Suprapubic skin (tissue), 4 donors: ENCODE measurements at regions not wholly inside any gene's neighbourhood (a gene's known extent, or its start where the extent isn't known, plus 50 kb on each side); places are given as distances from the start of the nearest gene placed in this dataset.

Experiments
- DNase-seq, 2 donors: peaks; one replicate each; pipeline ENCODE4 v3.0.0-alpha.2; 2019; ENCODE audit warnings: low spot score in 2 of 2
- H3K27ac ChIP-seq: fragments of 200-600 bp; sonication (generic); one replicate; pipeline ENCODE4 v1.5.1; 2019
- H3K27me3 ChIP-seq: fragments of 200-600 bp; sonication (generic); one replicate; pipeline ENCODE4 v1.5.1; 2019
- H3K36me3 ChIP-seq: fragments of 200-600 bp; sonication (generic); one replicate; pipeline ENCODE4 v1.5.1; 2019
- H3K4me1 ChIP-seq: fragments of 200-600 bp; sonication (generic); one replicate; pipeline ENCODE4 v1.5.1; 2019
- H3K4me3 ChIP-seq: fragments of 200-600 bp; sonication (generic); one replicate; pipeline ENCODE4 v1.5.1; 2019; ENCODE audit warnings: mild to moderate bottlenecking
- H3K9me3 ChIP-seq: fragments of 200-600 bp; sonication (generic); one replicate; pipeline ENCODE4 v1.5.1; 2019
- EP300 ChIP-seq: sonication (generic); formaldehyde crosslinking; IDR thresholded peaks from one replicate; pipeline ENCODE4 v1.6.1; 2017; ENCODE audit warnings: antibody characterized with exemption
- POLR2A ChIP-seq, 2 donors: fragments of 450-650 bp; IDR thresholded peaks; one replicate each; pipeline ENCODE4 v1.6.1; 2017; ENCODE audit warnings: antibody characterized with exemption in 2 of 2, mild to moderate bottlenecking in 2 of 2, moderate library complexity in 2 of 2
- POLR2AphosphoS5 ChIP-seq, 3 donors: sonication (generic); formaldehyde crosslinking; IDR thresholded peaks; one replicate each; pipeline ENCODE4 v1.6.1; 2017; ENCODE audit warnings: antibody characterized with exemption in 3 of 3
- WGBS: methylation state at CpG from one replicate; pipeline ENCODE4 v1.1.5; 2018; 5-methylcytosine and 5-hydroxymethylcytosine counted together
- TF ChIP-seq, protein P1 (sequence below), 2 donors: fragments of 200-600 bp in 1 of 2; fragments of 450-650 bp in 1 of 2; sonication (generic) in 1 of 2; IDR thresholded peaks; one replicate each; pipeline ENCODE4 v1.5.1; 2016 to 2019; ENCODE audit warnings: antibody characterized with exemption in 2 of 2, mild to moderate bottlenecking in 1 of 2, moderate library complexity in 1 of 2

DNA sequence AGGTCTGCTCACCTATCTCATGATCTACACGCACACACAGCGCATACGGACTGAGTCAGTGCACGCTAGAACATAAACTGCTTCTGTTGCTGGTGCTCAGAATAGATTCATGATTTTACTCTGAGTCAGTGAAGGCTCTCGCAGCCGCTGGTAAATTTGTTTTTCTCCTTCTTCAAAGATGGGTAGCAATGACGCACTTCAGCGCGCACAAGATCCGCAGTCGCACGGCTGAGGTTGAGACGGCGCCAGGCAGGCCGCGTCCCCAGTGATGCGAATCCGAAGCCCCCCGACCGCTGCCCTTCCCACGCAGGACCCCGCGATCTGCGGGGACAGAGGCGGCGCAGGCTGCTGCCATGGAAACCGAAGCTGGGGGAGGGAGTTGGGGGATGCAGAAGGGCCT is 103.7 kb upstream of the USP29 start:
- Histone ChIP-seq H3K4me1 (no peaks in the 10 kb centered on the region), H3K27me3 (peaks cover 3% of the 10 kb centered on the region), H3K4me3 (no peak overlapping the region), H3K27ac (no peak overlapping the region), H3K36me3 (no peaks in the 10 kb centered on the region), H3K9me3 (peaks cover 18% of the 10 kb centered on the region)
- WGBS: 90% methylated on average over 26 of the region's 27 CpGs
- no peak for TF ChIP-seq POLR2AphosphoS5 (IDR thresholded peaks at IDR 0.05)
- TF ChIP-seq EP300: no peak
- no peak for TF ChIP-seq POLR2A (IDR thresholded peaks at IDR 0.05)
- no peak for DNase-seq

DNA sequence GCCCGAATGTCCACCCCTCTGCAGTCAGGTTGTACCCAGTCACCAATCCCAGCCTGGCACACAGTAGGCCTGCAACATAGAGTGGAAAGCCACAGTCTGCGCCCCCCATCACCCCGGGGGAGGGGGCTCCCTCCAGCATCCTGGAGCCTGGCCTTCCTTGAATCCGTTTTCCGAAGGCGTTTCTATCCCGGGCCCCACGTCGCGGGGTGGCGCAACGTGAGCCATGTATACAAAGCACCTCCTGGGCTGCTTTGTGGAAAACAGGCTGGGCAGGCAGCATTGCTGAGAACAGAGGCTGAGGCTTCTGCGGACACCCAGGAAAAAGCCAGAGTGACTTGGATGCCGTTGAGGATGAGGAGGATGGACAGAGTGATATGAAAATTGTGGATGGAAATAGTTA is 103.3 kb upstream of the USP29 start:
- Histone ChIP-seq H3K27me3 (peaks cover 3% of the 10 kb centered on the region), H3K4me3 (no peak overlapping the region), H3K27ac (no peak overlapping the region), H3K4me1 (no peaks in the 10 kb centered on the region), H3K36me3 (no peaks in the 10 kb centered on the region), H3K9me3 (peaks cover 16% of the 10 kb centered on the region)
- TF ChIP-seq POLR2A (IDR thresholded peaks at IDR 0.05): no peak
- no peak for TF ChIP-seq EP300
- TF ChIP-seq POLR2AphosphoS5 (IDR thresholded peaks at IDR 0.05): no peak
- TF ChIP-seq, protein P1, sequence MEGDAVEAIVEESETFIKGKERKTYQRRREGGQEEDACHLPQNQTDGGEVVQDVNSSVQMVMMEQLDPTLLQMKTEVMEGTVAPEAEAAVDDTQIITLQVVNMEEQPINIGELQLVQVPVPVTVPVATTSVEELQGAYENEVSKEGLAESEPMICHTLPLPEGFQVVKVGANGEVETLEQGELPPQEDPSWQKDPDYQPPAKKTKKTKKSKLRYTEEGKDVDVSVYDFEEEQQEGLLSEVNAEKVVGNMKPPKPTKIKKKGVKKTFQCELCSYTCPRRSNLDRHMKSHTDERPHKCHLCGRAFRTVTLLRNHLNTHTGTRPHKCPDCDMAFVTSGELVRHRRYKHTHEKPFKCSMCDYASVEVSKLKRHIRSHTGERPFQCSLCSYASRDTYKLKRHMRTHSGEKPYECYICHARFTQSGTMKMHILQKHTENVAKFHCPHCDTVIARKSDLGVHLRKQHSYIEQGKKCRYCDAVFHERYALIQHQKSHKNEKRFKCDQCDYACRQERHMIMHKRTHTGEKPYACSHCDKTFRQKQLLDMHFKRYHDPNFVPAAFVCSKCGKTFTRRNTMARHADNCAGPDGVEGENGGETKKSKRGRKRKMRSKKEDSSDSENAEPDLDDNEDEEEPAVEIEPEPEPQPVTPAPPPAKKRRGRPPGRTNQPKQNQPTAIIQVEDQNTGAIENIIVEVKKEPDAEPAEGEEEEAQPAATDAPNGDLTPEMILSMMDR (IDR thresholded peaks at IDR 0.05): no peak
- DNase-seq: no peak
- whole genome bisulfite sequencing: 80% methylated on average over 14 of the region's 14 CpGs

DNA sequence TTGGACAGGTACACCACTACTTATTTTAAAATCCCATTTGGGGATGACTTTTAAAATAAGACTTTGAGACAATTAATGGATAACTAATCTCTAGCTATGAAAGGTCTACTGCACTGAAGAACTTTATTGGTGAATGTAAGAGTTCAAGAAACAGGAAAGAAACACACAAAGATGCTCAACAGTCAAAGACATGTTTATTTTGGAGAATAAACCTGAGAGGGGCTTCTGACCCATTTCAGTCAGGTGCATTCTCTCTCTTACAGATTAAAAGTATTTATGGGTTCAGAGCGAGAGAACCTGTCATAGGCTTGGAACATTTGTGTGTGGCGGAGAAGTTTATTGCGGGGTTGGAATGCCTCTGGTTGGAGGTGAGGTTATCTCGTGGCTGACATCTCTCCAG is 94.3 kb upstream of the USP29 start:
- TF ChIP-seq, protein P1 (IDR thresholded peaks at IDR 0.05): no peak
- no peak for TF ChIP-seq POLR2AphosphoS5 (IDR thresholded peaks at IDR 0.05)
- no peak for TF ChIP-seq POLR2A (IDR thresholded peaks at IDR 0.05)
- TF ChIP-seq EP300: no peak
- H3K9me3 ChIP-seq: peaks cover 28% of the 10 kb centered on the region
- no peaks in the 10 kb centered on the region for H3K27me3 ChIP-seq
- H3K27ac ChIP-seq: no peak overlapping the region
- H3K36me3 ChIP-seq: no peaks in the 10 kb centered on the region
- WGBS: 69% methylated on average over 4 of the region's 4 CpGs
- H3K4me3 ChIP-seq: no peak overlapping the region
- DNase-seq: no peak
- H3K4me1 ChIP-seq: no peaks in the 10 kb centered on the region

DNA sequence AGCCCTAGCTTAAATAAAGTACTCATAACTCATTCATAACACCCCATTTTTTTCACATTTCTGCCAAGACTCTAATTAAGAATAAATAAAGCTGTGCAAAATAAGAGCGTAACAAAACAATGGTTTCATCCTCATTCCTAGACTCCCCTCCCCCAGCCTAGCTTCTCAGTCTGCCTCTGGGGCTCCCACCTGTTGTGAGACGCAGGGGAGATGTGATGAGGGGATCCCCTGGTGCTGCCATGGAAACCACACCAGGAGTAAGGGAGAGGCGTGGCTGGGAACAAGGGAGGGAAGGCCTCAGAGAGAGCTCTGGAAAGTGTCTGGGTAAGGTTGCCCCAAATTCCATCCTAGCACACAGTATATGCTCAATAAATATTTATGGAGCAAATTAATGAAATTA is 93.3 kb upstream of the USP29 start:
- TF ChIP-seq POLR2A (IDR thresholded peaks at IDR 0.05) (no peak), POLR2AphosphoS5 (IDR thresholded peaks at IDR 0.05) (no peak), EP300 (no peak)
- TF ChIP-seq, protein P1 (IDR thresholded peaks at IDR 0.05): no peak
- Histone ChIP-seq H3K27me3 (no peaks in the 10 kb centered on the region), H3K4me1 (no peaks in the 10 kb centered on the region), H3K9me3 (peaks cover 30% of the 10 kb centered on the region), H3K36me3 (no peaks in the 10 kb centered on the region), H3K4me3 (no peak overlapping the region), H3K27ac (no peak overlapping the region)
- no peak for DNase-seq
- 43% methylated on average over 3 of the region's 3 CpGs for WGBS

DNA sequence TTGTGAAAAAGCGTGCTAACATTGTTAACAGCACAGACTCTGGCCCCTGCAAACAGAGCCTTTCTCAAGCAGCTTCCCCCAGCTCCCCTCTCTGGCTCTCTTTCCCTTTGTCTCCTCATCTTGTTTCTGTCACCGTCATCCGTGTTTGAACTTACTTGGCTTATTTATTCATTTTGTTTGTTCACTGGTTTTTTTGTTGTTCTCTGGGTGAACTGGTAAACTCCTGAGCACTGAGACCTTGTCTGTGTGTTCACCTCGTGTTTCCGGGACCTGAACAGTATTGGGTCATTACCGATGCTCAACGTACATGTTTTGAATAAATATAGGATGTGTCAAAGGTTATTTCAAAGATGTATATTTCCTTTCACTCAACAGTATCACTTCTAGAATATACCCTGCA is 92.4 kb upstream of the USP29 start:
- Histone ChIP-seq H3K27ac (no peak overlapping the region), H3K27me3 (no peaks in the 10 kb centered on the region), H3K9me3 (peaks cover 38% of the 10 kb centered on the region), H3K36me3 (no peaks in the 10 kb centered on the region), H3K4me1 (no peaks in the 10 kb centered on the region), H3K4me3 (no peak overlapping the region)
- TF ChIP-seq, protein P1 (IDR thresholded peaks at IDR 0.05): no peak
- TF ChIP-seq EP300 (no peak), POLR2AphosphoS5 (IDR thresholded peaks at IDR 0.05) (no peak)
- DNase-seq: no peak
- WGBS: 80% methylated on average over 7 of the region's 7 CpGs

DNA sequence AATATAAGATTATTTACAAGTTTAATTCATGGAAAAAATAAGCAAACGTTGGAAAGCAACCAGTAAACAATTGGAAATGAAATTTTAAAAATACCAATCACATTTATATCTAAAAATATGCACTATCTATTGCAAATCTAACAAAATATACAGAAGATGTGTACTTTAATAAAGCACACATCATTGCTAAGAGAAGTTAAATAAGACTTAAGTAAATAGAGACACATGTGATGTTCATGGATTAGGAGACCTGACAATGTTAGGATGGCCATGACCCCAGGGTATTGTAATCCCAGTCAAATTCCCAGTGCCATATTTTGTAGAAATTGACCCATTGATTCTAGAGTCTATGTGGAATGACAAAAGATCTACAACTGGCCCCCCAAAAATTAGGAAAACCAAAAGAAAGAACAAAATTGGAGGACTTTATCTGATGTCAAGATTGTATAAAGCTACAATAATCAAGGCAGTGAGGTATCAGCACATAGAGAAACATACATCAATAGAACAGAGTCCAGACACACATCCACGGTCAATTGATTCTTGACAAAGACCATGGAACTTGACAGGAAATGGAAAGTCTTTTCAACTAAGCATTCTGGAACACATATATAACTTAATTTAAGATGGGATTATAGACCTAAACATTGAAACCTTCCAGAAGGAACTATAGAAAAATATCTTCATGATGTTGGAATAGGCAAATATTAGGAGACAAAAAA is 90.8 kb upstream of the USP29 start:
- WGBS: 51% methylated on average over 2 of the region's 2 CpGs
- H3K9me3 ChIP-seq: peaks cover 40% of the 10 kb centered on the region
- no peaks in the 10 kb centered on the region for H3K27me3 ChIP-seq
- DNase-seq: no peak
- H3K4me3 ChIP-seq: no peak overlapping the region
- no peaks in the 10 kb centered on the region for H3K4me1 ChIP-seq
- TF ChIP-seq, protein P1 (IDR thresholded peaks at IDR 0.05): no peak
- TF ChIP-seq EP300: no peak
- no peak for TF ChIP-seq POLR2AphosphoS5 (IDR thresholded peaks at IDR 0.05)
- no peak for TF ChIP-seq POLR2A (IDR thresholded peaks at IDR 0.05)
- H3K27ac ChIP-seq: no peak overlapping the region
- no peaks in the 10 kb centered on the region for H3K36me3 ChIP-seq
